Transverse colon (tissue), 4 donors: ENCODE measurements at regions not wholly inside any gene's neighbourhood (a gene's known extent, or its start where the extent isn't known, plus 50 kb on each side); places are given as distances from the start of the nearest gene placed in this dataset.

Experiments
- DNase-seq: peaks from one replicate; pipeline ENCODE4 v3.0.0-alpha.2; 2019
- H3K27ac ChIP-seq, 4 donors: fragments of 200-600 bp; sonication (generic); 2 replicates each; pipeline ENCODE4 v1.5.1; 2016 to 2018; ENCODE audit warnings: inconsistent platforms in 4 of 4
- H3K27me3 ChIP-seq: fragments of 200-600 bp; sonication (generic); 2 replicates; pipeline ENCODE4 v1.5.1; 2017; ENCODE audit warnings: inconsistent platforms
- H3K36me3 ChIP-seq, 4 donors: fragments of 200-600 bp; sonication (generic); 2 replicates each; pipeline ENCODE4 v1.5.1; 2017 to 2019; ENCODE audit warnings: inconsistent platforms in 4 of 4
- H3K4me1 ChIP-seq, 4 donors: fragments of 200-600 bp; sonication (generic); 2 replicates each; pipeline ENCODE4 v1.5.1; 2017 to 2020; ENCODE audit warnings: inconsistent platforms in 4 of 4
- H3K4me3 ChIP-seq, 4 donors: fragments of 200-600 bp; sonication (generic); 1 replicate in 1 of 4; 2 replicates in 3 of 4; pipeline versions ENCODE4 v1.5.1 to v1.6.1; 2017 to 2019; ENCODE audit warnings: inconsistent platforms in 4 of 4
- H3K9me3 ChIP-seq, 2 donors: fragments of 200-600 bp; sonication (generic); 2 replicates each; pipeline ENCODE4 v1.5.1; 2017 to 2019; ENCODE audit warnings: inconsistent platforms in 2 of 2
- EP300 ChIP-seq: sonication (generic); formaldehyde crosslinking; IDR thresholded peaks from one replicate; pipeline ENCODE4 v1.6.1; 2017; ENCODE audit warnings: antibody characterized with exemption, low read depth
- POLR2A ChIP-seq: fragments of 450-650 bp; IDR thresholded peaks from one replicate; pipeline ENCODE4 v1.6.1; 2016; ENCODE audit warnings: antibody characterized with exemption, mild to moderate bottlenecking, moderate library complexity
- POLR2AphosphoS5 ChIP-seq, 3 donors: sonication (generic); formaldehyde crosslinking; IDR thresholded peaks; one replicate each; pipeline ENCODE4 v1.6.1; 2016; ENCODE audit warnings: antibody characterized with exemption in 3 of 3
- WGBS, 2 donors: methylation state at CpG; one replicate each; pipeline ENCODE4 v1.1.5; 2018; ENCODE audit warnings: low coverage in 1 of 2; 5-methylcytosine and 5-hydroxymethylcytosine counted together
- in situ Hi-C, 4 donors: fragments of 200-750 bp; cut with MboI; loops; one replicate each; pipeline versions ENCODE4 v1.15.0 to v1.15.1; 2017; ENCODE audit warnings: low sequenced_read_pairs in 3 of 4, low pct_ligation_motif_present in 1 of 4, low pct_unique_long_range_greater_than_20kb in 1 of 4
- intact Hi-C: fragments of 100-400 bp; cut with DNase I; formaldehyde crosslinking; loops from one replicate; pipeline ENCODE4 v1.15.1; 2023; ENCODE audit warnings: low total_unique reads
- TF ChIP-seq, protein P1 (sequence below), 5 experiments: fragments of 200-600 bp in 3 of 5; fragments of 450-650 bp in 2 of 5; sonication (generic) in 3 of 5; IDR thresholded peaks; 1 replicate in 2 of 5; 2 replicates in 3 of 5; pipeline ENCODE4 v1.5.1; 2016 to 2017; ENCODE audit warnings: antibody characterized with exemption in 5 of 5, inconsistent platforms in 3 of 5, mild to moderate bottlenecking in 2 of 5, moderate library complexity in 1 of 5

- in situ Hi-C loops = no loop called here
- DNase-seq = no peak
- intact Hi-C loops = no loop called here
- H3K36me3 ChIP-seq = no peaks in the 10 kb centered on the region
- H3K4me1 ChIP-seq = no peaks in the 10 kb centered on the region
- no peak overlapping the region for H3K4me3 ChIP-seq
- TF ChIP-seq EP300 (no peak), POLR2A (no peak), POLR2AphosphoS5 (IDR thresholded peaks at IDR 0.05) (no peak)
- TF ChIP-seq, protein P1, sequence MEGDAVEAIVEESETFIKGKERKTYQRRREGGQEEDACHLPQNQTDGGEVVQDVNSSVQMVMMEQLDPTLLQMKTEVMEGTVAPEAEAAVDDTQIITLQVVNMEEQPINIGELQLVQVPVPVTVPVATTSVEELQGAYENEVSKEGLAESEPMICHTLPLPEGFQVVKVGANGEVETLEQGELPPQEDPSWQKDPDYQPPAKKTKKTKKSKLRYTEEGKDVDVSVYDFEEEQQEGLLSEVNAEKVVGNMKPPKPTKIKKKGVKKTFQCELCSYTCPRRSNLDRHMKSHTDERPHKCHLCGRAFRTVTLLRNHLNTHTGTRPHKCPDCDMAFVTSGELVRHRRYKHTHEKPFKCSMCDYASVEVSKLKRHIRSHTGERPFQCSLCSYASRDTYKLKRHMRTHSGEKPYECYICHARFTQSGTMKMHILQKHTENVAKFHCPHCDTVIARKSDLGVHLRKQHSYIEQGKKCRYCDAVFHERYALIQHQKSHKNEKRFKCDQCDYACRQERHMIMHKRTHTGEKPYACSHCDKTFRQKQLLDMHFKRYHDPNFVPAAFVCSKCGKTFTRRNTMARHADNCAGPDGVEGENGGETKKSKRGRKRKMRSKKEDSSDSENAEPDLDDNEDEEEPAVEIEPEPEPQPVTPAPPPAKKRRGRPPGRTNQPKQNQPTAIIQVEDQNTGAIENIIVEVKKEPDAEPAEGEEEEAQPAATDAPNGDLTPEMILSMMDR (IDR thresholded peaks at IDR 0.05) = no peak
- H3K9me3 ChIP-seq = no peaks in the 10 kb centered on the region
- WGBS, 2 donors = 73 to 90% methylated on average over 2 of the region's 2 CpGs
- H3K27ac ChIP-seq = no peak overlapping the region
- H3K27me3 ChIP-seq = no peaks in the 10 kb centered on the region
These were observed 449.6 kb upstream of the CDH20 start for GRCh38 chr18:60883587-60883986.

- H3K36me3 ChIP-seq = no peaks in the 10 kb centered on the region
- no peaks in the 10 kb centered on the region for H3K9me3 ChIP-seq
- H3K4me3 ChIP-seq = no peak overlapping the region
- H3K27me3 ChIP-seq = no peaks in the 10 kb centered on the region
- H3K4me1 ChIP-seq = no peaks in the 10 kb centered on the region
- intact Hi-C loops (no loop called here), in situ Hi-C loops (no loop called here)
- H3K27ac ChIP-seq = no peak overlapping the region
- 83 to 87% methylated on average over 3 to 6 of the region's 6 CpGs for WGBS, 2 donors
- DNase-seq = no peak
- TF ChIP-seq POLR2A = no peak
- TF ChIP-seq, protein P1 (IDR thresholded peaks at IDR 0.05) = no peak
- TF ChIP-seq EP300 = no peak
- TF ChIP-seq POLR2AphosphoS5 (IDR thresholded peaks at IDR 0.05) = no peak
These were observed 445.1 kb upstream of the CDH20 start for GRCh38 chr18:60888071-60888624.

GRCh38 chr18:60889442-60889841 is 443.8 kb upstream of the CDH20 start:
- H3K36me3 ChIP-seq = no peaks in the 10 kb centered on the region
- H3K4me3 ChIP-seq = no peak overlapping the region
- no peak overlapping the region for H3K27ac ChIP-seq
- H3K4me1 ChIP-seq = no peaks in the 10 kb centered on the region
- no peaks in the 10 kb centered on the region for H3K9me3 ChIP-seq
- 57 to 78% methylated on average over 2 of the region's 2 CpGs for WGBS, 2 donors
- H3K27me3 ChIP-seq = no peaks in the 10 kb centered on the region
- in situ Hi-C loops (no loop called here), intact Hi-C loops (no loop called here)
- no peak for DNase-seq
- TF ChIP-seq, protein P1 (IDR thresholded peaks at IDR 0.05) = no peak
- TF ChIP-seq EP300 (no peak), POLR2AphosphoS5 (IDR thresholded peaks at IDR 0.05) (no peak), POLR2A (no peak)

DNA sequence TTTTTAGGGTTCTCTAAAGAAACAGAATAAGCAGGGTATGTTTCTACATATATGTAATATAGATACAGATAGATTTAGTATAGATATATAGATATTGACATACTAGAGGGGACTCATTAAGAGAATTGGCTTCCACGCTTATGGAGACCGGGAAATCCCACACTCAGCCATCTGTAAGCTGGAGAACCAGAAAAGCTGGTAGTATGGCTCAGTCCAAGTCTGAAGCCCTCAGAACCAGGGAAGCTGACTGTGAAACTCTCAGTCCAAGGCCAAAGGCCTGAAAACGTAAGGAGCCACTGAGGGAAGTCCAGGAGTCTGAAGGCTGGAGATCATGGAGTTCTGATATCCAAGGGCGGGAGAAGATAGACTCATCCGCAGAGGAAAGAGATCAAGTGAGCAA is 441.3 kb upstream of the CDH20 start:
- no peak for TF ChIP-seq EP300
- TF ChIP-seq POLR2A = no peak
- TF ChIP-seq, protein P1 (IDR thresholded peaks at IDR 0.05) = no peak
- no peak for TF ChIP-seq POLR2AphosphoS5 (IDR thresholded peaks at IDR 0.05)
- in situ Hi-C loops = no loop called here
- no peak for DNase-seq
- Histone ChIP-seq H3K4me3 (no peak overlapping the region), H3K4me1 (no peaks in the 10 kb centered on the region), H3K27me3 (no peaks in the 10 kb centered on the region), H3K9me3 (no peaks in the 10 kb centered on the region), H3K27ac (no peak overlapping the region), H3K36me3 (no peaks in the 10 kb centered on the region)
- intact Hi-C loops = no loop called here
- 95 to 100% methylated on average over 4 to 5 of the region's 5 CpGs for WGBS, 2 donors
